ENCODE measurements at regions not wholly inside any gene's neighbourhood (a gene's known extent, or its start where the extent isn't known, plus 50 kb on each side); places are given as distances from the start of the nearest gene placed in this dataset.
A peak's percentile ranks its signal among the peaks of the same experiment; 100 is the strongest.

DNA sequence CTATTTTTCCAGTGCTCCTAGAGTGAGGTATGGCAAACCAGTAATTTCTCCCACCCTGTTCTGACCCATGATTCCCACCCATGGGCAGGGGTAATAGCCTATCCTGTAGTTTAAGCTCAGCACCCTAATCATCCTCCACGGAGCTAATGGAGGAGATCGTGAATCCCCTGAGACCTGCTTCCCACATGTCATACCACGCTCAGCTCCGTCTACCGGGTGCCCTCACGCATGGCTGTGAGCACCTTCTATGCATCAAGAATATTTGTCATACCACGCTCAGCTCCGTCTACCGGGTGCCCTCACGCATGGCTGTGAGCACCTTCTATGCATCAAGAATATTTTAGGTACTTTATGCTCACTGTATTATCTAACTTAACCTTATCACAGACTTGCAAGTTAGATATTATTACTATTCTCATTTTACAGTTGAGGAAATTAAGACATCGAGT, 104.7 kb upstream of the PFN2 start:
- DNase-seq (ENCODE audit: low spot score): no peak
- TF ChIP-seq, protein P1, sequence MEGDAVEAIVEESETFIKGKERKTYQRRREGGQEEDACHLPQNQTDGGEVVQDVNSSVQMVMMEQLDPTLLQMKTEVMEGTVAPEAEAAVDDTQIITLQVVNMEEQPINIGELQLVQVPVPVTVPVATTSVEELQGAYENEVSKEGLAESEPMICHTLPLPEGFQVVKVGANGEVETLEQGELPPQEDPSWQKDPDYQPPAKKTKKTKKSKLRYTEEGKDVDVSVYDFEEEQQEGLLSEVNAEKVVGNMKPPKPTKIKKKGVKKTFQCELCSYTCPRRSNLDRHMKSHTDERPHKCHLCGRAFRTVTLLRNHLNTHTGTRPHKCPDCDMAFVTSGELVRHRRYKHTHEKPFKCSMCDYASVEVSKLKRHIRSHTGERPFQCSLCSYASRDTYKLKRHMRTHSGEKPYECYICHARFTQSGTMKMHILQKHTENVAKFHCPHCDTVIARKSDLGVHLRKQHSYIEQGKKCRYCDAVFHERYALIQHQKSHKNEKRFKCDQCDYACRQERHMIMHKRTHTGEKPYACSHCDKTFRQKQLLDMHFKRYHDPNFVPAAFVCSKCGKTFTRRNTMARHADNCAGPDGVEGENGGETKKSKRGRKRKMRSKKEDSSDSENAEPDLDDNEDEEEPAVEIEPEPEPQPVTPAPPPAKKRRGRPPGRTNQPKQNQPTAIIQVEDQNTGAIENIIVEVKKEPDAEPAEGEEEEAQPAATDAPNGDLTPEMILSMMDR (IDR thresholded peaks at IDR 0.05; ENCODE audit: borderline replicate concordance, control extremely low read depth, extremely low read depth, insufficient read depth, missing control alignments): no peak
- in situ Hi-C loops (cut with MboI; ENCODE audit: low sequenced_read_pairs, unreplicated experiment): no loop called here

DNA sequence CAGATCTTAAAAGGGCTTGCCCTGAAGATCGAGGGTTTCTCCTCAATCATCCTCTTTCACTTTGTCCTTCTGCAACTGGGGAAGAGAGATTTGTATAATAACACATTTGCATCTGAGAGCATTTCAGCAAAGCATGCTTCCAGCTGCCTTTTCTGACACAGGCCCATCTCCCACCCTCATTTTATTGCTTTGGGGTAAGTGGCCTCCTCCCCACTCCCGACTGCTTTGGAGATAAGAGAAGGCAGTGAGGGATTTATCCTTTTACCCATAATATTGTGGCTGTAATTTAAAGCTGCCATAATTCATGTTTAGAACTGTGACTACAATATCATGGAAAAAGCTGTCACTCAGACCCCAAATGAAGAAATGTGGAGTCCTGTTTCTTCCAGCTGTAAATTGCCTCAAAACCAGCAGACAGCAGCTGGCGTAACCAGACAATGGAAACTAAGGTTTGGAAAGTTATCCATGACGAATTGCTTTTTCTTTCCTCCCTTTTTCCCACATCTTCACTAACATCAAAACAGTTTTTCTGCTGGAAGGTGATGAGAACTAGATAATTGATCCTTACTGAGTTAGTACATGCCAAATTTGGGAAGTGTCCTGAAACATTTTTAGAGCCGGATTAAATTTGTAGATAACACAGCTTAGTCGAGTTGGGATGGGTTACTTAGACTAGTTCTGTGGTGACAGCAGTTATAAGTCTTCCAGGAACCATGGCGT, 104.2 kb upstream of the PFN2 start:
- peak; percentile 27 for DNase-seq (ENCODE audit: low spot score)
- TF ChIP-seq, protein P1 (IDR thresholded peaks at IDR 0.05; ENCODE audit: borderline replicate concordance, control extremely low read depth, extremely low read depth, insufficient read depth, missing control alignments): no peak
- in situ Hi-C loops (cut with MboI; ENCODE audit: low sequenced_read_pairs, unreplicated experiment): no loop called here

DNA sequence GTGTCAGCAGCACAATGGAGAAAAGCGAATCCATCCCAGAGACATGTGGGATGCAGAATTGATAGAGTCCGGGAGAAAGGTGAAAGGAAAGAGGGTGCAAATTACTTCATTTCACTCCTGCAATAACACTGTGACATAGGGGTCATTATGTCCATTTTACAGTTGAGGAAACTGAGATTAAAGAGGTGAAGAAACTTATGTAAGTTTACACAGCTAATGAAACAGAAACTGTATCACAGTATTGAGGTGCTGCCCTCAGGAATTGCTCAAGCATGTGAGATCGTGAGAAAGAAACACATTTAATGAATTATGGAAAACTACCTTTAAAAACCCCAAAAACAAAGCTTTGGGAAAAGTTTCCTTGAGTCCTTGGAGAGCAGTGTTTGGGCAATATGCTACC, 103.6 kb upstream of the PFN2 start:
- TF ChIP-seq, protein P1 (IDR thresholded peaks at IDR 0.05; ENCODE audit: borderline replicate concordance, control extremely low read depth, extremely low read depth, insufficient read depth, missing control alignments): no peak
- no peak for DNase-seq (ENCODE audit: low spot score)
- in situ Hi-C loops (cut with MboI; ENCODE audit: low sequenced_read_pairs, unreplicated experiment): no loop called here

DNA sequence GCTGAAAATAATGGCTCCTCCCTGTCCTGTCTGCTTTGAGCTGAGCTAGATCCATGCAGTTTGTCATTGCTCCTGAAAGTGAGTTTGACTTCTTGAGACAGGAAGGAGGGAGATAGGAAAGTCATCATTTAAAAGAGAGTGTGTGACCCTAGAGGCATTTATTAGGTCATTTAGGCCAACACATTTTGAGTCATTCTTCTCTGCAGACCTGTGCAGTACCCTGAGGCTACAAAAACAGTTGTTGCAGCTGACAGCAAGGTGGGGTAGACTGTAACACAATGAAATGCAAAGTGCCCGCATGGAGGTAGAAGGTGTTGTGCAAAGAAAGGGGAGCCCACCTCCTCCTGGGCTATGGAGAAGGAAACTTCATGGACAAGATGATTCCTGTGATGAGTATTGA, 102.8 kb upstream of the PFN2 start:
- TF ChIP-seq, protein P1 (IDR thresholded peaks at IDR 0.05; ENCODE audit: borderline replicate concordance, control extremely low read depth, extremely low read depth, insufficient read depth, missing control alignments): no peak
- no peak for DNase-seq (ENCODE audit: low spot score)
- in situ Hi-C loops (cut with MboI; ENCODE audit: low sequenced_read_pairs, unreplicated experiment): no loop called here

DNA sequence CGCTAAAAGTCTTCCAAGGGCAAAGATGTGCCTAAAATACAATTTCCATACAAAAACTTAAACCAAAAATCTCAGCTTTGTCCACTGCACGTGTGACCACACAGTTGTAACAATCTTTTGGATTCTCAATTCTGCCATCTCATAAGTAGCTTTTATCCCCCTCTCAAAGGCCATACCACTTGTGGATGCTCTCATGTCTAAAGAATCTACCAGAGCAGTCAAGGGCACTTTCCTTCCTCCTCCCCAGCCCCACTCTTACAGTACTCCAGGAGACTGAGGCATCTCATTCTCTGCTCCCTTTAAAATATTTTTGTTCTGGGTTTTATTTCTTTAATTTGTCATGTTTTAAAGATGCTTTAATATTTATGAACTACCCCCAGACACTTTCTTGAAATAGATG, 102.3 kb upstream of the PFN2 start:
- in situ Hi-C loops (cut with MboI; ENCODE audit: low sequenced_read_pairs, unreplicated experiment): no loop called here
- TF ChIP-seq, protein P1 (IDR thresholded peaks at IDR 0.05; ENCODE audit: borderline replicate concordance, control extremely low read depth, extremely low read depth, insufficient read depth, missing control alignments): no peak
- no peak for DNase-seq (ENCODE audit: low spot score)

DNA sequence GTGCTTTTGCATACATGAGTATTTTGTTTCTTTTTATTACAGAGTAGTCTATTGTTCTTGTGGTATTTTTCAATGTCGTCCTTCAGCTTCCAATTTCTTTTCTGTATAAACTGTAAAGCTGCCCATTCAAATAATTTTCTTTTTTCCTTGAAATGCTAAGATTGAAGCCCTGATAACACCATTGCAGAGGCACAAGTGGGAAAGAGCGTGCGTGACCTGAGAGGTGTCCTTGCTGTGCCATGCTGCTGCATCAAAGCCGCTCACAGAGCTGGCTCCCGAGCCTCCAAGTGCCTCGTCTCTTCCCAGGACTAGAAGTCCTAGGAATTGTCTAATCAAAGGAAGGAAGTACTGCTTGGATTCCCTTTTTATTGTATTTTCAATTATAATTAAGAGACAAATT, 101.9 kb upstream of the PFN2 start:
- TF ChIP-seq, protein P1 (IDR thresholded peaks at IDR 0.05; ENCODE audit: borderline replicate concordance, control extremely low read depth, extremely low read depth, insufficient read depth, missing control alignments): no peak
- in situ Hi-C loops (cut with MboI; ENCODE audit: low sequenced_read_pairs, unreplicated experiment): no loop called here
- DNase-seq (ENCODE audit: low spot score): no peak

All from GM13976 (cell line).